NCI-H82 treated with DMSO at 0.1 percent for 48 hours (cell line): ENCODE measurements at regions not wholly inside any gene's neighbourhood (a gene's known extent, or its start where the extent isn't known, plus 50 kb on each side); places are given as distances from the start of the nearest gene placed in this dataset.
A peak's percentile ranks its signal among the peaks of the same experiment; 100 is the strongest.

ENCODE experiments used
- DNase-seq: peaks from one replicate; lab custom pipeline; 2025; ENCODE audit not compliant: unreplicated experiment; lab: John Stamatoyannopoulos, UW

- DNase-seq: no peak
Observed at GRCh38 chr19:30909216-30909615, 440.0 kb downstream of the TSHZ3 start.

- no peak for DNase-seq
Observed at GRCh38 chr19:30908262-30908771, 440.9 kb downstream of the TSHZ3 start.

GRCh38 chr19:30906871-30907270, 442.4 kb downstream of the TSHZ3 start:
- DNase-seq: no peak

- DNase-seq: no peak
Observed at GRCh38 chr19:30900051-30900450, 449.2 kb downstream of the TSHZ3 start.

GRCh38 chr19:30898353-30899103, 450.7 kb downstream of the TSHZ3 start:
- DNase-seq: no peak

- no peak for DNase-seq
Observed at GRCh38 chr19:30897553-30897952, 451.7 kb downstream of the TSHZ3 start.

GRCh38 chr19:30897034-30897433, 452.2 kb downstream of the TSHZ3 start:
- DNase-seq: no peak

GRCh38 chr19:30896554-30896953, 452.7 kb downstream of the TSHZ3 start:
- peak; percentile 38 for DNase-seq

- no peak for DNase-seq
Observed at GRCh38 chr19:30895946-30896345, 453.3 kb downstream of the TSHZ3 start.

- no peak for DNase-seq
Observed at GRCh38 chr19:30891051-30891450, 458.2 kb downstream of the TSHZ3 start.

- no peak for DNase-seq
Observed at GRCh38 chr19:30890033-30890432, 459.2 kb downstream of the TSHZ3 start.

GRCh38 chr19:30888937-30889336, 460.3 kb downstream of the TSHZ3 start:
- no peak for DNase-seq

GRCh38 chr19:30887042-30887441, 462.2 kb downstream of the TSHZ3 start:
- peak; percentile 91 for DNase-seq

- DNase-seq: peak; percentile 20
Observed at GRCh38 chr19:30886222-30886621, 463.0 kb downstream of the TSHZ3 start.

- DNase-seq: no peak
Observed at GRCh38 chr19:30884146-30884812, 465.0 kb downstream of the TSHZ3 start.

GRCh38 chr19:30883071-30883470, 466.2 kb downstream of the TSHZ3 start:
- no peak for DNase-seq

- DNase-seq: peak; percentile 73
Observed at GRCh38 chr19:30882411-30883005, 466.7 kb downstream of the TSHZ3 start.

- no peak for DNase-seq
Observed at GRCh38 chr19:30881930-30882329, 467.3 kb downstream of the TSHZ3 start.

- no peak for DNase-seq
Observed at GRCh38 chr19:30881281-30881680, 468.0 kb downstream of the TSHZ3 start.

- DNase-seq: no peak
Observed at GRCh38 chr19:30880551-30880950, 468.7 kb downstream of the TSHZ3 start.

GRCh38 chr19:30880151-30880550, 469.1 kb downstream of the TSHZ3 start:
- no peak for DNase-seq

GRCh38 chr19:30879736-30880135, 469.5 kb downstream of the TSHZ3 start:
- DNase-seq: no peak
